Erythroblast (primary cell): ENCODE measurements at regions not wholly inside any gene's neighbourhood (a gene's known extent, or its start where the extent isn't known, plus 50 kb on each side); places are given as distances from the start of the nearest gene placed in this dataset.

ENCODE experiments used
- GATA1 ChIP-seq: IDR thresholded peaks from 2 replicates; pipeline ENCODE4 v1.6.1; 2011; ENCODE audit warnings: low read depth, mild to moderate bottlenecking, control low read depth, low read length, moderate library complexity
- POLR2A ChIP-seq: IDR thresholded peaks from 2 replicates; pipeline ENCODE4 v1.6.1; 2011; ENCODE audit warnings: mild to moderate bottlenecking, low read length

GRCh38 chr3:31472479-31473390 lies 60.0 kb upstream of the STT3B start:
- TF ChIP-seq POLR2A (no peak), GATA1 (no peak)
